K562 (cell line): ENCODE measurements at regions not wholly inside any gene's neighbourhood (a gene's known extent, or its start where the extent isn't known, plus 50 kb on each side); places are given as distances from the start of the nearest gene placed in this dataset.

Experiments used
- ATAC-seq: fragments of 200-7000 bp; cut with Tn5 transposase; 3 replicates; pipeline ENCODE4 v1.9.1; 2020; ENCODE audit warnings: moderate library complexity
- BruUV-seq: library from RNA; stranded (reverse); fragments of 400-500 nt; replicated peaks from 2 replicates; lab custom pipeline; 2021; lab: Mats Ljungman, UMichigan
- CTCF ChIA-PET: fragments of 300-600 bp; formaldehyde crosslinking; extraction: SDS; loops from one replicate; lab custom pipeline; 2021; ENCODE audit warnings: low intra/inter-chr PET ratio; lab: Yijun Ruan, JAX
- POLR2A ChIA-PET: fragments of 300-600, 350-650 bp; sonication (Branson Sonifier 250); formaldehyde crosslinking; extraction: SDS; loops from one replicate; lab custom pipeline; 2021; ENCODE audit warnings: antibody characterized with exemption, inconsistent platforms; lab: Yijun Ruan, JAX
- DNase-seq, 4 experiments: peaks; one replicate each; pipeline versions ENCODE4 v3.0.0 to v3.0.0-alpha.2; 2011 to 2018; ENCODE audit warnings: low spot score in 3 of 4, mixed read lengths in 3 of 4; ENCODE audit errors: extremely low read depth in 1 of 4
- FAIRE-seq: peaks from 2 replicates; lab custom pipeline; 2011; peaks lifted over from hg19 to GRCh38; lab: Jason Lieb, UNC
- H2AFZ ChIP-seq: 2 replicates; pipeline ENCODE4 v1.6.0; 2011; ENCODE audit warnings: low read depth, low read length, control low read depth, inconsistent platforms
- H3K27ac ChIP-seq: fragments of 200-600 bp; 3 replicates; pipeline ENCODE4 v1.8.0; 2011; ENCODE audit warnings: low read depth, mild to moderate bottlenecking, control low read depth, inconsistent platforms, low read length, moderate library complexity, mixed read lengths; ENCODE audit errors: extremely low read depth
- H3K27me3 ChIP-seq, 2 experiments: fragments of 300-600 bp in 1 of 2; 2 replicates in 1 of 2; 3 replicates in 1 of 2; pipeline versions ENCODE4 v1.6.0 to v1.8.0; 2011; ENCODE audit warnings: inconsistent platforms in 2 of 2, low read length in 2 of 2, mild to moderate bottlenecking in 1 of 2, mixed read lengths in 1 of 2, moderate library complexity in 1 of 2; ENCODE audit not compliant: control insufficient read depth in 2 of 2, insufficient read depth in 2 of 2
- H3K36me3 ChIP-seq: fragments of 300-600 bp; 3 replicates; pipeline ENCODE4 v1.8.0; 2011; ENCODE audit warnings: mild to moderate bottlenecking, low read length, inconsistent platforms; ENCODE audit not compliant: control insufficient read depth, insufficient read depth
- H3K4me1 ChIP-seq, 2 experiments: fragments of 200-600 bp in 1 of 2; replicated peaks in 1 of 2; 2 replicates in 1 of 2; 3 replicates in 1 of 2; pipeline versions ENCODE4 v1.5.1 to v1.8.0; 2011; ENCODE audit warnings: inconsistent platforms in 2 of 2, low read length in 2 of 2, mild to moderate bottlenecking in 1 of 2, mixed read lengths in 1 of 2, moderate library complexity in 1 of 2; ENCODE audit not compliant: control insufficient read depth in 2 of 2, insufficient read depth in 2 of 2
- H3K4me2 ChIP-seq: 2 replicates; pipeline ENCODE4 v1.6.1; 2011; ENCODE audit warnings: low read length, control low read depth, inconsistent platforms, mixed read lengths; ENCODE audit not compliant: insufficient read depth
- H3K4me3 ChIP-seq: fragments of 200-600 bp; sonication (generic), shearing (Covaris generic); 2 replicates; pipeline ENCODE4 v1.5.1; 2016; ENCODE audit warnings: control low read depth, inconsistent platforms
- H3K79me2 ChIP-seq: fragments of 200-600 bp; 3 replicates; pipeline ENCODE4 v1.8.0; 2011; ENCODE audit warnings: low read length, inconsistent platforms; ENCODE audit not compliant: control insufficient read depth, insufficient read depth
- H3K9ac ChIP-seq, 2 experiments: 2 replicates each; pipeline versions ENCODE4 v1.6.0 to v1.6.1; 2011; ENCODE audit warnings: low read depth in 2 of 2, low read length in 2 of 2, control low read depth in 1 of 2, inconsistent platforms in 1 of 2, mild to moderate bottlenecking in 1 of 2, mixed read lengths in 1 of 2; ENCODE audit not compliant: insufficient read depth in 1 of 2
- H3K9me1 ChIP-seq: one replicate; pipeline ENCODE4 v1.6.0; 2011; ENCODE audit warnings: inconsistent platforms, mild to moderate bottlenecking, low read length, moderate library complexity; ENCODE audit not compliant: control insufficient read depth, insufficient read depth
- H3K9me3 ChIP-seq: replicated peaks from 2 replicates; pipeline ENCODE4 v1.5.1; 2011; ENCODE audit warnings: low read depth, low read length, inconsistent platforms; ENCODE audit not compliant: control insufficient read depth, insufficient read depth
- H4K20me1 ChIP-seq: replicated peaks from 2 replicates; pipeline ENCODE4 v1.6.1; 2011; ENCODE audit warnings: low read length, inconsistent platforms, mixed read lengths; ENCODE audit not compliant: control insufficient read depth, insufficient read depth
- ARID1B ChIP-seq: fragments of 450-650 bp; IDR thresholded peaks from 2 replicates; pipeline ENCODE4 v1.6.1; 2016; ENCODE audit warnings: antibody characterized with exemption, mild to moderate bottlenecking, inconsistent platforms
- NR0B1 ChIP-seq: fragments of 450-650 bp; IDR thresholded peaks from one replicate; pipeline ENCODE4 v1.6.1; 2018; ENCODE audit warnings: mild to moderate bottlenecking, moderate library complexity; ENCODE audit not compliant: partially characterized antibody
- SMC3 ChIP-seq: conservative IDR thresholded peaks from 2 replicates; pipeline ENCODE4 v1.6.1; 2011; ENCODE audit warnings: low read depth, low read length, improper control_type of control experiment; ENCODE audit not compliant: insufficient read depth
- U2AF1 ChIP-seq: fragments of 200-400 bp; formaldehyde crosslinking; optimal IDR thresholded peaks from 2 replicates; pipeline ENCODE3; 2017; ENCODE audit warnings: mild to moderate bottlenecking, low read depth, low read length, moderate library complexity
- ZNF280B ChIP-seq: fragments of 250-450 bp; sonication (Bioruptor Pico); IDR thresholded peaks from 2 replicates; pipeline ENCODE4 v1.5.1; 2021; ENCODE audit warnings: mild to moderate bottlenecking
- ZNF583 ChIP-seq: fragments of 250-450 bp; sonication (Bioruptor Pico); IDR thresholded peaks from 2 replicates; pipeline ENCODE4 v1.4.0; 2020
- WGBS: fragments of 100-300 bp; shearing (Covaris generic); methylation state at CpG from one replicate; pipeline ENCODE4 v1.1.6; 2016; ENCODE audit warnings: low coverage, mixed read lengths; ENCODE audit not compliant: insufficient coverage; ENCODE audit errors: missing lambda C conversion rate; 5-methylcytosine and 5-hydroxymethylcytosine counted together
- in situ Hi-C: fragments of 300-500 bp; cut with MboI; formaldehyde crosslinking; loops from 4 replicates; pipeline ENCODE4 v1.15.0; 2018; ENCODE audit warnings: inconsistent platforms, mixed read lengths
- intact Hi-C: fragments of 100-400 bp; cut with micrococcal nuclease; formaldehyde crosslinking; loops from 2 replicates; pipeline ENCODE4 v1.14.2; 2022

- ATAC-seq = no peak
Observed at GRCh38 chr12:27899151-27899661, 73.3 kb downstream of the PTHLH start.

More at GRCh38 chr12:27899151-27899661, 73.3 kb downstream of the PTHLH start:
- peak; percentile 42 for FAIRE-seq
- TF ChIP-seq ARID1B = no peak
- no peak for TF ChIP-seq NR0B1
- TF ChIP-seq SMC3 = no peak
- TF ChIP-seq ZNF583 (CRISPR knock-in tag) = no peak
- no peak for TF ChIP-seq U2AF1
- TF ChIP-seq ZNF280B (CRISPR knock-in tag) = no peak
- in situ Hi-C loops = no loop called here
- Histone ChIP-seq H3K9me1 (no peaks in the 10 kb centered on the region), H3K9ac (no peak overlapping the region), H3K4me2 (no peak overlapping the region), H3K27me3 (no peaks in the 10 kb centered on the region), H3K27ac (no peak overlapping the region), H2AFZ (peak overlapping the region; percentile 59; the same call in 1 of the 2 replicates), H3K36me3 (no peaks in the 10 kb centered on the region), H4K20me1 (no peaks in the 10 kb centered on the region), H3K9me3 (no peaks in the 10 kb centered on the region), H3K4me3 (no peak overlapping the region), H3K4me1 (no peaks in the 10 kb centered on the region), H3K79me2 (no peaks in the 10 kb centered on the region)
- DNase-seq = no peak
- intact Hi-C loops = no loop called here
- BruUV-seq = no TSS peak
- POLR2A ChIA-PET = interaction anchor here (0.6 kb wide), 1 partner anchor 14 kb away, joined by 3 read pairs; no protein-coding TSS in a partner anchor
- CTCF ChIA-PET = no interaction called here
- 49% methylated on average over 6 of the region's 7 CpGs for WGBS
